ENCODE measurements at regions not wholly inside any gene's neighbourhood (a gene's known extent, or its start where the extent isn't known, plus 50 kb on each side); places are given as distances from the start of the nearest gene placed in this dataset.

GRCh38 chr7:131911112-131911511 lies 354.7 kb upstream of the PODXL start:
- POLR2A ChIA-PET = interaction anchor here (1.6 kb wide), 1 partner anchor 11 kb away, joined by 3 read pairs; no protein-coding TSS in a partner anchor

More at GRCh38 chr7:131911112-131911511, 354.7 kb upstream of the PODXL start:
- no peaks in the 10 kb centered on the region for H4K20me1 ChIP-seq (replicated peaks; ENCODE audit: control insufficient read depth, insufficient read depth, low read length)
- intact Hi-C loops (cut with micrococcal nuclease) = no loop called here
- in situ Hi-C loops (cut with MboI) = no loop called here
- H3K9me1 ChIP-seq (ENCODE audit: control insufficient read depth, insufficient read depth, low read length) = no peaks in the 10 kb centered on the region
- 0% methylated on average over 2 of the region's 2 CpGs for WGBS (ENCODE audit: insufficient coverage, low coverage, missing lambda C conversion rate)
- H3K9me3 ChIP-seq (replicated peaks; ENCODE audit: control insufficient read depth, insufficient read depth, low read depth, low read length) = no peaks in the 10 kb centered on the region
- no peaks in the 10 kb centered on the region for H3K36me3 ChIP-seq (ENCODE audit: control insufficient read depth, insufficient read depth, low read length)
- peaks cover 0 to 6% of the 10 kb centered on the region in 2 experiments; a peak in 1 of 5 replicates for H3K4me1 ChIP-seq (replicated peaks in 1 of 2; ENCODE audit: control insufficient read depth in 2 of 2, insufficient read depth in 2 of 2, low read length in 2 of 2)
- CTCF ChIA-PET (ENCODE audit: low intra/inter-chr PET ratio) = no interaction called here
- ATAC-seq (no peak), DNase-seq (ENCODE audit: extremely low read depth in 1 of 4, low spot score in 3 of 4) (no peak), FAIRE-seq (no peak)
- TF ChIP-seq TFE3 (CRISPR knock-in tag; IDR thresholded peaks at IDR 0.05) (no peak), ATF6 (CRISPR knock-in tag; IDR thresholded peaks at IDR 0.05) (no peak), E2F3 (CRISPR knock-in tag; IDR thresholded peaks at IDR 0.05) (no peak), DIDO1 (tag; IDR thresholded peaks at IDR 0.05; ENCODE audit: low read depth) (no peak), SRSF1 (IDR thresholded peaks at IDR 0.05; ENCODE audit: low read depth, low read length) (no peak), EZH2 (IDR thresholded peaks at IDR 0.05; ENCODE audit: borderline replicate concordance, low read depth, low read length) (no peak), SP1 (CRISPR knock-in tag; IDR thresholded peaks at IDR 0.05) (no peak)
- H3K9ac ChIP-seq (ENCODE audit: insufficient read depth in 1 of 2, low read depth in 2 of 2, low read length in 2 of 2) = no peak overlapping the region
- H3K79me2 ChIP-seq (ENCODE audit: control insufficient read depth, insufficient read depth, low read length) = no peaks in the 10 kb centered on the region
- H3K27me3 ChIP-seq (ENCODE audit: control insufficient read depth in 2 of 2, insufficient read depth in 2 of 2, low read length in 2 of 2) = peaks cover 0 to 12% of the 10 kb centered on the region in 2 experiments; a peak in 2 of 5 replicates
- H3K27ac ChIP-seq (ENCODE audit: extremely low read depth, low read depth, low read length) = no peak overlapping the region
- no peak overlapping the region for H3K4me2 ChIP-seq (ENCODE audit: insufficient read depth, low read length)
- H2AFZ ChIP-seq (ENCODE audit: low read depth, low read length) = no peak overlapping the region
- H3K4me3 ChIP-seq = no peak overlapping the region
- BruUV-seq (replicated peaks) = no TSS peak
